Hindlimb muscle (tissue), 1 donor: ENCODE measurements at regions not wholly inside any gene's neighbourhood (a gene's known extent, or its start where the extent isn't known, plus 50 kb on each side); places are given as distances from the start of the nearest gene placed in this dataset.
A peak's percentile ranks its signal among the peaks of the same experiment; 100 is the strongest.

Experiments
- DNase-seq: peaks from one replicate; pipeline ENCODE4 v3.0.0-alpha.2; 2013

GRCh38 chr11:122271137-122271536 lies 155.1 kb upstream of the BLID start:
- DNase-seq, result no peak

- DNase-seq, result no peak
Observed at GRCh38 chr11:122270535-122270934, 154.5 kb upstream of the BLID start.

- DNase-seq, result no peak
Observed at GRCh38 chr11:122269824-122270223, 153.8 kb upstream of the BLID start.

GRCh38 chr11:122268601-122269130 lies 152.7 kb upstream of the BLID start:
- DNase-seq, result no peak

GRCh38 chr11:122267602-122268001 lies 151.6 kb upstream of the BLID start:
- no peak for DNase-seq

GRCh38 chr11:122265981-122266380 lies 150.0 kb upstream of the BLID start:
- DNase-seq, result no peak

- DNase-seq, result no peak
Observed at GRCh38 chr11:122264121-122264520, 148.1 kb upstream of the BLID start.

GRCh38 chr11:122261546-122261945 lies 145.5 kb upstream of the BLID start:
- DNase-seq, result no peak

GRCh38 chr11:122259195-122259821 lies 143.3 kb upstream of the BLID start:
- no peak for DNase-seq

GRCh38 chr11:122258446-122259194 lies 142.6 kb upstream of the BLID start:
- DNase-seq, result no peak

GRCh38 chr11:122253589-122254231 lies 137.7 kb upstream of the BLID start:
- DNase-seq, result peak; percentile 56

GRCh38 chr11:122248939-122249338 lies 132.9 kb upstream of the BLID start:
- DNase-seq, result no peak

GRCh38 chr11:122248131-122248530 lies 132.1 kb upstream of the BLID start:
- DNase-seq, result peak; percentile 54

GRCh38 chr11:122246874-122247273 lies 130.9 kb upstream of the BLID start:
- no peak for DNase-seq

- DNase-seq, result no peak
Observed at GRCh38 chr11:122242731-122243130, 126.7 kb upstream of the BLID start.

GRCh38 chr11:122241566-122241965 lies 125.6 kb upstream of the BLID start:
- DNase-seq, result no peak

- no peak for DNase-seq
Observed at GRCh38 chr11:122240638-122241037, 124.6 kb upstream of the BLID start.

- no peak for DNase-seq
Observed at GRCh38 chr11:122235615-122236014, 119.6 kb upstream of the BLID start.

- no peak for DNase-seq
Observed at GRCh38 chr11:122234780-122235179, 118.8 kb upstream of the BLID start.

GRCh38 chr11:122234257-122234656 lies 118.2 kb upstream of the BLID start:
- no peak for DNase-seq

GRCh38 chr11:122232985-122233384 lies 117.0 kb upstream of the BLID start:
- no peak for DNase-seq

- no peak for DNase-seq
Observed at GRCh38 chr11:122230385-122230755, 114.4 kb upstream of the BLID start.

GRCh38 chr11:122229481-122230384 lies 113.7 kb upstream of the BLID start:
- no peak for DNase-seq
